Iris pigment epithelial cell (primary cell): ENCODE measurements at regions not wholly inside any gene's neighbourhood (a gene's known extent, or its start where the extent isn't known, plus 50 kb on each side); places are given as distances from the start of the nearest gene placed in this dataset.
"Not testable (repeated sequence)": the region's sequence is repeated elsewhere in the genome, so short reads cannot be mapped to it uniquely, and the experiment has no call there.

Source experiments
- DNase-seq: peaks from one replicate; pipeline ENCODE4 v3.0.0-alpha.2; 2011; ENCODE audit warnings: low read depth

- DNase-seq = no peak
These were observed 102.3 kb upstream of the IPO9 start for GRCh38 chr1:201726700-201727099.

- DNase-seq = no peak
These were observed 100.2 kb upstream of the IPO9 start for GRCh38 chr1:201728731-201729130.

DNA sequence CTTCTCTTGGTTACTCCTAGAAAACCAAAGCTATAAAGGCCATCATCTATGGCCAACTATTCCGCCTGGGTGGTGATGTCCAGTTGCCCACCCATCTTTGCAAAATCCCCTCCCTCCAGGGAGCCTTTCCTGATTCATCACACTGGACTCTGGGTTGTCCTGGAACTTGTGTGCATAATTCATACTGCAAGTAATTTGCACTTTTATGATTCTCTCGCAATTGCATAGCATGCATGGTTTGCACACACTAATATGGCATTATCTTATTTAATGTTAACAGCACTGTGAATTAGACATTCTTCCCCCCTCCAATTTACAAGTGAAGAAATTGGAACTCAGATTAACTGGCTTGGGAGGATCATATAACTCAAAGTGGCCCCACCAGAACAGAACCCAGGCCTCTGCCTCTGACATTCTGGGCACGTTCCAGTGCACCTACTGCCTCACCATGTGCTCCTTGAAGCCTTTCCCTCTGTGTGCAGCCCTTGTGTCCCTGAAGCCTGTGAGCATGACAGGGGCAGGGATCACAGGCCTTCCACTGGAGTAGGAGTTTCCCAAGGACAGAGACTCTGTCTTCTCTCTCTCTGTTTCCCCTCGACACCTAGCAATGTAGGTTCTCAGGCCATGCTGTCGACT, 98.9 kb upstream of the IPO9 start:
- DNase-seq = no peak

DNA sequence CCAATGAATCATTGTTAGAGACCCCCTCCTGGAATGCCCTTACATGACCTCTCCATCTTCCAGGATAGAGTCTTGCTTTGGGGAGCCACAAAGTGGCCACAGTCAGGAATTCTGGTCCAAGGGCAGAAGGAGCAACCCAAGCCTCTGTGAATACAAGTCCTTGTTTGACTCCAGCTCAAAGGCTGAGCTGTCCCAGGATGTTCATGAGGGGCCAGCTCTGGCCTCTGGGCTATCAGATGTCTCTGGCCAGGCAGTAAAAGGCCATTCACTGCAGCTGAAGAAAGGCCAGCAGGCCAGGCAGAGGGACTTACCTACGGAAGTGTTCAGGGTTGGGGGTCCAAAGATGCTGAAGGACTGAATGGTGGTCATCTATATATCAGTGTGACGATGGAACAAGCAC, 98.3 kb upstream of the IPO9 start:
- no peak for DNase-seq

GRCh38 chr1:201731142-201731541, 97.8 kb upstream of the IPO9 start:
- no peak for DNase-seq

GRCh38 chr1:201731592-201731991, 97.4 kb upstream of the IPO9 start:
- no peak for DNase-seq

- peak; percentile 73 for DNase-seq
These were observed 96.6 kb upstream of the IPO9 start for GRCh38 chr1:201732351-201732750.

- not testable (repeated sequence) for DNase-seq
These were observed 94.7 kb upstream of the IPO9 start for GRCh38 chr1:201734221-201734620.

DNA sequence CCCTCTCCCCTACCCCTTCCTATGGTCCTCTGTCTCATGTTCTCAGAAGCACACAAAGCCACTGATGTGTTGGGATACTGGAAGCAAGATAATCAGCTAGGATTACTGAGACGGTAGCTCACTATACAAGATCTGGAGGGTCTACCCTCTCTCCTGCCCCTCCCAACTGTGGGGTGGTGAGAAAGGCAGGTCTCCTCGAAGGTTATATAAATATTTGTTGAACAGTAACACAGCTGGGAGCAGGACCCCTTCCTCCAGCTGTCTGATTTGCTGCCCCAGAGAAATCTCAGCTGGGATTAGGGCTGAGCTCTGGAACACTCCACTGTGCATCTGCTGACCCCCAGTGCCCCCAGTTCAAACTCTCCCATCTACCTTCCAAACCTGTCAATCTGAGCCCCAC, 94.2 kb upstream of the IPO9 start:
- DNase-seq = no peak

- DNase-seq = no peak
These were observed 92.1 kb upstream of the IPO9 start for GRCh38 chr1:201736707-201737320.

DNA sequence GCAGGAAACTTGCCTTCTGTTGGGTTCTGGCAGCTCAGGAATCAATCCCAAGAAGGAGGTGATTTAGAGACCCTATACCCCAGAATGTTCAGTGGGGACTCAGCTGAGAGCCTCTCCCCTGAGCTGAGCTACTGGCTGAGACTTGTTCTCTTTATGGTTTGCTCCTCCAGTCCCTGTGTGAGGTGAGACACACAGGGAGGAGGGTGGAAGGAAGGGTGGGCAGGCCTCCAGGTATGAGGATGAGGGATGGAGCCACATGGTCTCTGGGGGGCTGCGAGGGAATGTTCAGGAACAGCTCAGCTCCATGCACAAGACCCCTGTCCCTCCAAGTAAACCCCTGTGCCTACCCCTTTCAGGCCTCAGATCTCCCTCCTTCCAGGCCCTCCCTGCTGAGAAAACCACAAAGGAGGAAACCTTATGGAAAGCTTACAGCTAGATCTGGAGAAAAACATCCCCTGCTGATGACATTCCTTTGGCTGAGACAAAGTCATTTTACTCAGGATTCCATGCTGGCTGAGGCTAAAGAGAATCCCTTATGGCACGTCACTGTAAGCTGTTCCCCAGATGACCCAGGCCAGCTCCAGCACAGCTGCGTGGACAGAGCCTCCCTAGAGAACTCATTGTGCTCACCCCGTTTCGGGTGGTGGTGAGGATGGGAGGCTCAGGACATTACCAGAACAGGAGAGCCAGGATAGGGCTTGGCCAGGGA, 91.5 kb upstream of the IPO9 start:
- DNase-seq = peak; percentile 80

DNA sequence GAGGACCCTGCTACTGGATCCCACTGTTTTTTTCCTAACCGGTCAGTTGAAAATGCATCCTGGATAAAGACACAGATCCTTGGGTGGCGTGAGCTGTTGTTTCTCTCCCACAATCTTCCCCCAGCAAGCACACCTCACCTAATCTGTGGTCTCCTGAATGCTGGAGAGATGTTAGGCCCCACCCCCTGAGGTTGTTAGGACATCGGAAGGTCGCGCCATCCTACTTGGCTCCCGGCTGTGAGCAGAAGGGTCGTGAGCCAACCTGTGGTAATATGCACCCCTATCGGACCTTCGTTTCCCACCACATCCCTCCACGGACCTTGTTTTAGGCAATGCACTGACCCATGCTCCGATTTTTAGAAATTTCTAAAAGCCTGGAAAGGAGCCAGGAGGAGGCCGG, 89.9 kb upstream of the IPO9 start:
- DNase-seq = no peak

GRCh38 chr1:201739492-201740085, 89.4 kb upstream of the IPO9 start:
- peak; percentile 59 for DNase-seq

- DNase-seq = no peak
These were observed 88.8 kb upstream of the IPO9 start for GRCh38 chr1:201740086-201740541.

- DNase-seq = no peak
These were observed 88.3 kb upstream of the IPO9 start for GRCh38 chr1:201740670-201741111.

- no peak for DNase-seq
These were observed 87.1 kb upstream of the IPO9 start for GRCh38 chr1:201741763-201742342.

DNA sequence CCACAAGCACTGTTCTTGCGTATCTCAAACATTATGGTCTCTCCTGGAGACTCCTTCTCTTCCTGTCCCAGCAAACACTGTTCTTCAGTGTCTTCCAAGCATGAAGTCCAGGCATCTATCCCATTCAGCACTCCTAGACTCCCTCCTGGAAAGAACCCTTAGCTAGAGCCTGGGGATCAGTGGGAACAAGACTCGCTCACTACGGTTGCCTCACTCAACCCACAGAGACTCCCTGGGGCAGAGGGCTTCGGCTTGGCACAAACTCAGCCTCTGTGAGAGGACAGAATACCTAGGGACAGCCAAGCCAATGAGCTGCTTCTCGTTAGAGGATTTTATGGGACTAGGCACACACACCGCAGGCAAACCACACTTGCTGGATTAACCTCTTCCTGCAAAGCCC, 86.5 kb upstream of the IPO9 start:
- DNase-seq = no peak

DNA sequence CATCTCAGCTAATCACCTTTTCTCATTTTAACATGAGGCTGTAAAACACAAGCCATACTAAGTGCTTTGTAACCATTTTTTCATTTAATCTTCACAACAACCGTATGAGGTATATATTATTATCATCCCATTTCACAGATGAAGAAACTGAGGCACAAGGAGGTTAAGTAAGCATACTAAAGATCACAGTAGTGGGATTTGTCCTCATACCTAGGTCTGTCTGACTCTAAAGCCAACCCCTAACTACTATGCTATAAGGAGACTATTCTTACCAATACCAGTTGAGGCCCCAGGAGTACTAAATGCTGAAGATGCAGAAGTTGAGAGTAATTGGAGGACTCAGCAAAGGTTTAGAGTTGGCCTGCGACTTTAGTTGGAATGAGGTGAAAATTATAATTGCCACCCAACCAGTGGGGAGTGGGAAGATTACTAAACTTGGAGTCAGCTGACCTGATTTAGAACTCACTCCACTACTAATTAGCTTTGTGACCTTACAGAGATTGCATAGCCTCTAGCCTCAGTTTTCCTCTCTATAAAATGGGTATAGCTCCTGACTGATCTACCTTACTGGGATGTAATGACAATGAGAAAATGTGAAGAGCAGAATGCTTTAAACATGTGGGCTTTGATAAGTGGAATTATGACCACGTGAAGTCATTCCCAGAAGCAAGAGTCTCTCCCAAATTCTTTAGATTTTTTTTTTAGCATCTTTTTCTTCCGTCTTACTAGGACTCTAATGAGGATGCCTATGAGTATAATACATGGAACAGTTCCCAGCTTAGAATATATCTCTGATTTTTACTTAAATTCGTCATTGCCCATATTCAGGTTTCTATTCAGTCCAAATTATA, 85.8 kb upstream of the IPO9 start:
- DNase-seq = no peak

- peak; percentile 85 for DNase-seq
These were observed 83.9 kb upstream of the IPO9 start for GRCh38 chr1:201745023-201745422.

DNA sequence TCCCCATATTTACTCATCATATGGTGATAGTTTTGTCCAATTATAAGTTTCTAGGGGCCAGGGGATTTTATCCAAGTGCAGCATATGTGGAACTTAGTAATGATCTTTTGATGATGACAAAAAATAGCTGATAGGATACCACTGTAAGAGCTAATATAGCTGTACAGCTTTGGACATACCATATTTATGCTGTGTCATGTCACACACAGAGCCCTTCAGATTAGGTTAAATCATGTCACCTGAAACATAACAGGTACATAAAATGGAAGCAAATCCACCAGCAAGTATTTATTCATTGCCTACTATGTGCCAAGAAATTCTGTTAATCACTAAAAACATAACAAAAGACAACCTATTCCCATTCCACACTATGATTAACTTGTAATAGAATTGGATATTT, 82.8 kb upstream of the IPO9 start:
- no peak for DNase-seq

- DNase-seq = no peak
These were observed 81.7 kb upstream of the IPO9 start for GRCh38 chr1:201747261-201747660.

- peak; percentile 97 for DNase-seq
These were observed 80.6 kb upstream of the IPO9 start for GRCh38 chr1:201748335-201748734.
